ENCODE measurements at regions not wholly inside any gene's neighbourhood (a gene's known extent, or its start where the extent isn't known, plus 50 kb on each side); places are given as distances from the start of the nearest gene placed in this dataset.

GRCh38 chr10:128993911-128994538 is 473.0 kb upstream of the MGMT start:
- no peaks in the 10 kb centered on the region for H3K27me3 ChIP-seq (replicated peaks; ENCODE audit: control insufficient read depth, insufficient read depth, low read length)
- no peaks in the 10 kb centered on the region for H3K36me3 ChIP-seq (ENCODE audit: control insufficient read depth, insufficient read depth, low read length)
- no peak for TF ChIP-seq CTCF (IDR thresholded peaks at IDR 0.05; ENCODE audit: insufficient read depth, low read length, poor library complexity, severe bottlenecking)
- H3K4me3 ChIP-seq (replicated peaks; ENCODE audit: low read depth, low read length): no peak overlapping the region
- DNase-seq (ENCODE audit: extremely low read depth, insufficient read length): no peak

GRCh38 chr10:128994598-128995143 is 472.4 kb upstream of the MGMT start:
- no peak for TF ChIP-seq CTCF (IDR thresholded peaks at IDR 0.05; ENCODE audit: insufficient read depth, low read length, poor library complexity, severe bottlenecking)
- no peaks in the 10 kb centered on the region for H3K27me3 ChIP-seq (replicated peaks; ENCODE audit: control insufficient read depth, insufficient read depth, low read length)
- H3K4me3 ChIP-seq (replicated peaks; ENCODE audit: low read depth, low read length): no peak overlapping the region
- no peaks in the 10 kb centered on the region for H3K36me3 ChIP-seq (ENCODE audit: control insufficient read depth, insufficient read depth, low read length)
- DNase-seq (ENCODE audit: extremely low read depth, insufficient read length): no peak

- Histone ChIP-seq H3K27me3 (replicated peaks; ENCODE audit: control insufficient read depth, insufficient read depth, low read length) (no peaks in the 10 kb centered on the region), H3K36me3 (ENCODE audit: control insufficient read depth, insufficient read depth, low read length) (no peaks in the 10 kb centered on the region), H3K4me3 (replicated peaks; ENCODE audit: low read depth, low read length) (no peak overlapping the region)
- DNase-seq (ENCODE audit: extremely low read depth, insufficient read length): no peak
- no peak for TF ChIP-seq CTCF (IDR thresholded peaks at IDR 0.05; ENCODE audit: insufficient read depth, low read length, poor library complexity, severe bottlenecking)
Observed at GRCh38 chr10:128995676-128996075, 471.4 kb upstream of the MGMT start.

- no peak for DNase-seq (ENCODE audit: extremely low read depth, insufficient read length)
- Histone ChIP-seq H3K27me3 (replicated peaks; ENCODE audit: control insufficient read depth, insufficient read depth, low read length) (no peaks in the 10 kb centered on the region), H3K36me3 (ENCODE audit: control insufficient read depth, insufficient read depth, low read length) (no peaks in the 10 kb centered on the region), H3K4me3 (replicated peaks; ENCODE audit: low read depth, low read length) (no peak overlapping the region)
- TF ChIP-seq CTCF (IDR thresholded peaks at IDR 0.05; ENCODE audit: insufficient read depth, low read length, poor library complexity, severe bottlenecking): no peak
Observed at GRCh38 chr10:128996092-128996491, 470.9 kb upstream of the MGMT start.

GRCh38 chr10:128998101-128998805 is 468.8 kb upstream of the MGMT start:
- Histone ChIP-seq H3K36me3 (ENCODE audit: control insufficient read depth, insufficient read depth, low read length) (no peaks in the 10 kb centered on the region), H3K27me3 (replicated peaks; ENCODE audit: control insufficient read depth, insufficient read depth, low read length) (no peaks in the 10 kb centered on the region), H3K4me3 (replicated peaks; ENCODE audit: low read depth, low read length) (no peak overlapping the region)
- no peak for TF ChIP-seq CTCF (IDR thresholded peaks at IDR 0.05; ENCODE audit: insufficient read depth, low read length, poor library complexity, severe bottlenecking)
- DNase-seq (ENCODE audit: extremely low read depth, insufficient read length): no peak

Measured in GM06990 (cell line).